Mucosa of gallbladder (tissue), 1 donor: ENCODE measurements at regions not wholly inside any gene's neighbourhood (a gene's known extent, or its start where the extent isn't known, plus 50 kb on each side); places are given as distances from the start of the nearest gene placed in this dataset.
"Not testable (repeated sequence)": the region's sequence is repeated elsewhere in the genome, so short reads cannot be mapped to it uniquely, and the experiment has no call there.

Experiments used
- DNase-seq: peaks from one replicate; pipeline ENCODE4 v3.0.0-alpha.2; 2020; ENCODE audit warnings: low spot score
- donor health status: DM: no; HTN: no; CAD: no.

DNA sequence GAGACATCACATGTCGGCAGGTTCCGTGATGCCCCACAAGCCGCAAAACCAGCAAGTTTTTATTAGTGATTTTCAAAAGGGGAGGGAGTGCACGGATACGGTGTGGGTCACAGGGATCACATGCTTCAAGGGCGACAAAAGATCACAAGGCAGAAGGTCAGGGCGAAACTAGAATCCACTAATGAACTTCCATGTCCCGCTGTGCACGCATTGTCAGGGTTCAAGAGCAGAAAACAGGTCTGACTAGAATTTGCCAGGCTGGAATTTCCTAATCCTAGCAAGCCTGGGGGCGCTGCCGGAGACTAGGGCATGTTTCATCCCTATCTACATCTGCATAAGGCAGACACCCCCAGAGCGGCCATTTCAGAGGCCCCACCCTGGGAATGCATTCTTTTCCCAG is 225.2 kb downstream of the NPHP4 start:
- not testable (repeated sequence) for DNase-seq

DNA sequence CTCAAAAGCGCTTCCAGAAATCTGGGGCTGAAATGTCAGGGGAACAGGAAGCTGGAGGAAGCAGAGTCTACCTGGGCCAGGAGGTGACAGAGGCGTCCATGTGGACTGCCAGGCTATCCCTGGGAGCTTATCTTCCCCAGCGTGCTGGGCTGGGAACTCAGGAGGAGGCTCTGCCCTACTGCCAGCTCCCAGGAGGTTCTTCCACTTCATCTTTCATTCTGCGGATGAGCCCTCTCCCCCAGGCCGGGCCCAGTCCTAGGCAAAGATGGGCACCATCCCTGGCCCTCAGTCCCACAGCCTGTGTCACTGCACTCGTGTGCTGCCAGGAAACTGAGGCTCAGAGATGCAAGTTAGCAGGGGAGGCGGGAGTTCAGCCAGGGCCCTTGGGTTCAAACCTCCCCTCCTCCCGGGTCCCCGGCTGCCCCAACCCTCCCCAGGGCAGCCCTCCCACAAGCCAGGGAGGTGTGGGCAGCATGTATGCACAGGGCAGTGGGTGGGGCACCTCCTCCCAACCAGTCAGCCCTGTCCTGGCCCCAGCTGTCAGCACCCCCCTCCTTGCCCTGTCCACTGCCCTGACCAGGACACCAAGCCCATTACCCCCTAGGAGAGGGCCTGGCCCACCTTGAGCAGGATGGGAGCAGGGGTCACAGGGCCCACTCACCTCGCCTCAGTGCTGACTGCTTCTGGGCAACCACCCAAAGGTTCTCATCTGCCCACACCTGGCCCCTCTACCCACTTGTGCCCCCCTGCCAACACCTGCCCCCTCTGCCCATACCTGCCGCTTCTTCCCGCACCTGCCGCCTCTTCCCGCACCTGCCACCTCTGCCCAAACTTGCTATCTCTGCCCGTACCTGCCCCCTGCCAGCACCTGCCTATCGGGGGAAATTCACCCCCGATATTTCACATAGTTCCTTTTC is 226.0 kb downstream of the NPHP4 start:
- DNase-seq, result no peak

DNA sequence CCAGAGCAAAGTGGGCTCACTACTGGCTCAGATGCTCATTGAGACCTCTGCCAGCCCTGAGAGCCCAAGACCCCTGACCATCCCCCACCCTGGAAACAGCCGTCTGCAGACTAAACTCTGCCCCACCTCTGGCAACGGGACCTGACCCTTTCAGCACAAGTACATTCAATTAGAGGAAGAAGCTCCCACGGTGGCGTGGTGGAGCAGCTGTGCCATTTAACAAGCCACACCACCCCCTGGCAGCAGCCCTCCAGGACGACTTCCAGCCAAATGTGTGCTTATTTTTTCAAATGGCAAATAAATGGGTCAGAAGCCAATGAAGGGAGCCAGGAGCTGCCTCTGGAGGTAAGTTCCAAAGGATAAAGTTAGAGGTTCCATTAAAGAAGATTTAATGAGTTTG is 226.7 kb downstream of the NPHP4 start:
- no peak for DNase-seq

DNA sequence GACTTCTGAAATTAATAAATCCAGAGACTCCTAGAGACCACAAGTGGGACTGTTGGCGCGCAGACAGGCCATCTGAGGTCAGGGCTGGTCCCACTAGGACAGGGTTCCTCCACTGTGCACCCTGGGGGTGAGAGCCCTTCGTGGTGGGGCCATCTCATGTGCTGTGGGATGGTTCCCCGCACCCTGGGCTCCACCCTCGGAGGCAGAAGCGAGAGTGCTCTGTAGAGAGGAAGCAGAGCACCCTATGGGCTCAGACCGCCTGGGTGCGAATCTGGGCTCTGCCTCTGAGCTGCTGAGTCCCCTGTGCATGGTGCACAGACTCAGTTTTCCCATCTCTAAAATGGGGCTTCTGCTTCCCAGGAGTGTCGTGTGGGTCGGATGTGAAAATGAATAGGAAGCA is 227.3 kb downstream of the NPHP4 start:
- no peak for DNase-seq

DNA sequence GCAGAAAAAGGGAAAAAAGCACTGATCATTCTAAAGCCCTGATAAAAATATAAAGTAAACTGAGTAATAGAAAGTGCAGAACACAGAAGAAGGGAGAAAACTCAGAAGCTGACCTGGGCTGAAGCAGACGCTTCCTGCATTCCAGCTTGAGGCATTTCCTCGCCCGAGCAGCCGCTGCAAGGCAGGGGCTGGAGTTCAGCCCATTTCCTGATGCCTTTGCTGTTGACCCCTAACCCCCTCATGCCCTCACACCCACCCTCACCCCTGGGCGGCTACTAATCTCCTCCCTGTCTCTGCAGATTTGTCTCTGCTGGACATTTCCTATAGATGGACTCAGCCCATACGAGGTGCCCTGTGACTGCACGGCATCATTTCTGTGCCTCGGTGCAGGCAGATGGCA is 227.8 kb downstream of the NPHP4 start:
- no peak for DNase-seq

DNA sequence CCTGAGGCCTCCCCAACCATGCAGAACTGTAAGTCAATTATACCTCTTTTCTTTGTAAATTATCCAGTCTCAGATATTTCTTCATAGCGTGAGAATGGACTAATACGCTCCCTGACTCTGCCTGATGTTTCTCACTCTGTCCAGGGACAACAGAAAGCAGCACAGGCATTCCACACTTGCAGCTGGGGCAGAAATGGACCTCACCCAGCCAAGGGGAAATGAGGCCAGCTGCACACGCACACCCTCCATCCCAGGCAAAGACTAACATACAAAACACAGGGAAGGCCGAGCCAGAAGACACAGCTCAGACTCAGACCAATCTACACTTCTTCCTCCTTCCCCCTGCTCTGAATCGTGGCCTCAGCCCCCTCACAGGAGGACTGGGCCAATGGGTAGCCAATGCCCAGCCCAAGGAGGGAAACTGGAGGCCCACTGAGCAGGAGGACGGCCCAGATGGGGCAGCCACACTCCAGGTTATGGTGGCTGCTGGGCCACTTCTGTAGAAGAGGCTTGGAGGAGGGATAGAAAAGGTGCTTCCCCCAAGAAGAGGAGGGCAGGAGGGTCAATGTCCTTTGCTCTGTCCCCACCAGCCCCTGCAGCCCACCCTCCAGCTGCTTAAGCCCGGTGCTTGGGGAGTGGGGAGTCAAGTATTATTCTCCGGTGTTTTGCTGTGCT is 228.4 kb downstream of the NPHP4 start:
- DNase-seq, result no peak

DNA sequence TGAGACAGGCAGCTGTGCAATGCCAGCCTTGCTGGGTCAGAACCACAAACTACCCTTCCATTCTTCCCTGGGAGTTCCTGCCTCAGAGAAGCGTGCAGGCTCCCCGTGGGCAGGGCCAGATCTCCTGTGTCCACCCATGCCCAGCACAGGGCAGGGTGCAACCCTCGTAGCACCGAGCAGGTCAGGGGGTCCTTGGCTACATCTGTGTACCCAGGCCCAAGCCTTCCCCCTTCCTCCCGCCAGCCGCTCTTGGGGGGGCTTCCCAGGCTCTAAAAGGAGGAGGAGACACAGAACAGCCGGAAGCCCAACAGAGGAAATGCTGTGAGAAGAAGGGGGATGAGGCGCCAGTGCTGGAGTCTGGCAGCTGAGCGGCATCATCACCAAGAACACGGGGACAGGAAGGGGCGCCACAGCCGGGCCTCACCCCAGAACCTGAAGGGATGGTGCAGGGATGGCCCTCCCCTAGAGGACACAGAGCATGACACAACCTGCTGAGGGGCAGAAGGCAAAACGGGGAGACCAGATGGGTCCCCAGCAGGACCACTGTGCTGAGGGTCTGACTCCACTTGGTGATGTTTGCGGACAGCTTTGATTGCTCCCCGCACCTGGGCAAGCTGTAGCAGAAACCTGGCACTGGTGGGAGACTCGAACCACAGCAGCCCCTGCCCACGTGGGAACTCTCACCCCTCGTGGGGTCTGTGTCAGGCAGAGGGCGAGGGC is 233.2 kb downstream of the NPHP4 start:
- no peak for DNase-seq

DNA sequence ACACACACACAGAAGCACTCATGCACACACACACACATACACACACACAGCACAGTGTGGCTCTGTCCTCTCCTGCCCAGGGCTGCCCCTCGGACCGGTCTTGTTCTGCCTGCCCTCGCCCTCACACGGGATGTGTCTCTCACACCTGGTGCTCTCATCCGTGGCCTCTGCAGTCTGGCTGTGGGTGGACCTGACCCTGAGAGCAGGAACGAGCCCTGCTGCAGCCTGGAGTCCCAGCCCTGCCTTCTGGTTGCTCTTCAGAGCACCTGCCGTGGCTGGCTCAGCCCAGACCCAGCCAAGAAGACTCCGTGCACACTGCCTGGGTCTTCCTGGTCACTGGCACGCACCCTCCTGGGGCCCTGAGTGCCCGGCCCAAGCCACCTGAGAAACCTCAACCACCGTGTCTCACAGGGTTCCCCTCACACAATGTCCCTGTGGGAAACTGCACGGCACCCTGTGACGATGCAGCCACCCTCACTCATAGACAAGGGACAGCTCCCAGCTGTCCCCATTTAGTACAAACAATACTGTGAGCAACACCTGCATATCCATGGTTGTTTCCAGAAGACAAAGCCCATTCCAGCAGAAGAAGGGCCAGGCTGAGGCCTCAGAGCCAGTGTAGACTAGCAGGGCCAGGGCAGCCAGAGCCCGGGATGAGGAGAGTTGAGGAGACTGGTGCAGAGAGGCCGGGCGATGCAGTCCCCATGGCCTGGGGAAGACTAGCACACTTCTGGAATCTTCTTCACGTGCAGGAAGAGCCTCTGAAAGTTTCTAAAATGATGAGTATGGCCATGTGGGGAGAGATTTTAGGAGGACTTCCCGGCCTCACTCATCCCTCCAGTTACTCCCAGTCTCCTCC is 234.0 kb downstream of the NPHP4 start:
- DNase-seq, result no peak

DNA sequence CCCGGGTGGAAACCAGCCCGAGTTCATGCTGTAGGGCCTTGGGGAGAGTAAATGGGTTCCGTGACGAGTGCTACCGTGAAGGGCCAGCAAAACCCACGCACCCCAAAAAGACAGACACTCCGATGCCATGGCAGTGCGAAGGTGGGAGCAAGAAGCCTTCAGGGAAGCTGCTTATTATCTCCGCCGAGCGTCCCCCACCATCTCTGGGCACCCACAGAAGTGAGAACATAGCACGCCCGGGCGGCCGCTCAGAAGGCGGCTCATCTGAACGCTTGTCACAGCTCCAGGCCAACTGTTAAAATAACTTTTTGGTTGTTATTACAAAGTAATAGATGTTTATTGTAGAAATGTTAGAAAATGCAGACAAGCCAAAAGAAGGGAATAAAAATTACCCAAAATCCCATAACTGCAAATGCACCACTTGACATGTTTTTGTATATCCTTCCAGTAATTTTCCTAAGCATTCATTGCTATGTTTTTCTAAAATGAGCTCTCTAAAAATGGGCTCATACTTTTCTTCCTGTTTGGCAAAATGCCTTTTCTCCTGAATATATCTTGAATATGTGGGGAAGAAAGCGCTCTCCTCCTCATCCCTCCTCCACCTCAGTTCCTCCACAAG is 234.9 kb downstream of the NPHP4 start:
- DNase-seq, result no peak

DNA sequence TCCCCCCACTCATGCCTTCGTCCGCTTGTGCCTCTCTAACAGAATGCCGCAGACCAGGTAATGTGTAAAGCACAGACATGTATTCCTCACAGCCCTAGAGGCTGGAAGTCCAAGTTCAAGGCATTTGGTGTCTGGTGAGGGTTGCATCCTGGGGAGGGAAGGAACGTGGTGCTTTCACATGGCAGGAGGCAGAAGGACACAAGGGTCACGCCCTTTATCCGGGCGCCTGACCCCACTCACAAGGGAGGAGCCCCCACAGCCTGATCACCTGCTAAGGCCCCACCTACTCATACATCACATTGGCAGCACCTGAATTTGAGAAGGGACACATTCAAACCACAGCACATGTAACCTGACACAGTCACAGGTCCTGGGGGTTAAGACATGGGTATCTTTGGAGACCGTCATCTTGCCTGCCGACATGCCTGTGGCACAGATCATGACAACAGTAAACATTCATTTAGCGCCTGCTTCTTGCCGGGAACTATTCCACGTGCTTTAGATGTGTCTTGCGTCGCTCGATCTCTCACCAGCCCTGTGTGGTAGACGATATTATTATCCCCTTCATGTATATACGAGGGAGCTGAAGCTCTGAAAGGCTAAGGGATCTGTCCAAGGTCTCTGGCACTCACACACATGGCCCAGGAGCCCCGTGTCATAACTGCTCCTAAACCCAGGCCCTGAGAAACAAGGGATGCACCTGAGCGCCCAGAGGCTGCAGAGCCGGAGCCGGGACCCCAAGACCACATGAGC is 235.6 kb downstream of the NPHP4 start:
- DNase-seq, result no peak

DNA sequence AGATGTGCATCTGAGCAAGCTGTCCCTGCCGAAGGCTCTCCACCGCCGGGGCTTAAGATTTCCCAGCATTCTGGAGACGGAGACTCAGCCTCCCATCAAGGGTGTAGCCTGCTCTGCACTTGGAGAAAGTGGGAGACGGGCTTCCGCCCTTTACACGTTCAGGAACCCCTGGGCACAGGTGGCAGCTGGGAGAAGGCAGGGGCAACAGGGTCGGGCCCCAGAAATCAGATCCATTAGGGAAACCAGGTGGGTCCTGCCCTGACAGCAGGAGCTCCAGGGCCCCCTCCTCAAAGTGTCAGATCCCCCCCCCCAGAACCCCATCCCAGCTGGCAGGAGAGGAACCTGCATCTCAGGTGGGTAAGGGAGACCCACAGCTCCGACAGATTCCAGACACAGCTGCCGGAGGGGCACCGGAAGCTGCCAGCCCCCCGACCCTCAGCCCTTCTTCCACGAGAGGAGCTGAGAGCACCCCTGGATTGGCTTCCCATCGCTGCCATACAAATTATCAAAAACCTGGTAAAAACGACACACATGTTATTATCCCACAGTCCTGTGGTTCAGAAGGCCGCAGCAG is 236.6 kb downstream of the NPHP4 start:
- DNase-seq, result no peak

DNA sequence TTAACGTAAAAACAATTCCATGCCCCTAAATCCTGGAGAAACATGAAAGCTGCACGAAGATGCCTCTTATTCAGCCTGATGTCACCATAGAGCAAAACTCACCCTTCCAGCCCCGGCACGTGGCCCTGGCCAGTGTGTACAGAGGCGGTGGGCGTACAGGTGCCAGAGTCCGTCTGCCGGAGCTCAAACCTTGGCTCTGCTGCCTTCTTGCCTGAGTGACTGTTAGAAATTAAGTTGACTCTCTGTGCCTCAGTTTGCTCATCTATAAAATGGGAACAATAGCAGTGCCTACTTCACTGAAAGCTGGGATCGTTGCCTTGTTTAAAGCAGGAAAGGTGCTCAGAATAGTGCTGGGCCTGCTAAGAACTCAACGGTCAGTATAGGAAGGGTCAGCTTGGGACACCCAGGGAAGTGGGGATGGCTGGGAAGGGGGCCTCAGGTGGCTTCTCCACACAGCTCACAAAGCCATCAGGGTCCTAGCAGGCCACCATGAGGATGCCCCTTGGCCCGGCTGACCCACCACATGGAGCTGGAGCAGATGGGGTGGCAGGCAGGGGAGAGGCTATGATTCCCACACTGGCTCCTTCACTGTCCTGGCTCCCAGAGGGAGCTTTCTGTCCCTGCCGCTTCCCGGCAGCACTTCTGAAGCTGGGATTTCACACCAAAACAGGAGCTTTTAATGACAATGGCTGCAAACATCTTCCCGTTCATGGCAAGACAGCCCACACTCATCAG is 237.2 kb downstream of the NPHP4 start:
- no peak for DNase-seq

DNA sequence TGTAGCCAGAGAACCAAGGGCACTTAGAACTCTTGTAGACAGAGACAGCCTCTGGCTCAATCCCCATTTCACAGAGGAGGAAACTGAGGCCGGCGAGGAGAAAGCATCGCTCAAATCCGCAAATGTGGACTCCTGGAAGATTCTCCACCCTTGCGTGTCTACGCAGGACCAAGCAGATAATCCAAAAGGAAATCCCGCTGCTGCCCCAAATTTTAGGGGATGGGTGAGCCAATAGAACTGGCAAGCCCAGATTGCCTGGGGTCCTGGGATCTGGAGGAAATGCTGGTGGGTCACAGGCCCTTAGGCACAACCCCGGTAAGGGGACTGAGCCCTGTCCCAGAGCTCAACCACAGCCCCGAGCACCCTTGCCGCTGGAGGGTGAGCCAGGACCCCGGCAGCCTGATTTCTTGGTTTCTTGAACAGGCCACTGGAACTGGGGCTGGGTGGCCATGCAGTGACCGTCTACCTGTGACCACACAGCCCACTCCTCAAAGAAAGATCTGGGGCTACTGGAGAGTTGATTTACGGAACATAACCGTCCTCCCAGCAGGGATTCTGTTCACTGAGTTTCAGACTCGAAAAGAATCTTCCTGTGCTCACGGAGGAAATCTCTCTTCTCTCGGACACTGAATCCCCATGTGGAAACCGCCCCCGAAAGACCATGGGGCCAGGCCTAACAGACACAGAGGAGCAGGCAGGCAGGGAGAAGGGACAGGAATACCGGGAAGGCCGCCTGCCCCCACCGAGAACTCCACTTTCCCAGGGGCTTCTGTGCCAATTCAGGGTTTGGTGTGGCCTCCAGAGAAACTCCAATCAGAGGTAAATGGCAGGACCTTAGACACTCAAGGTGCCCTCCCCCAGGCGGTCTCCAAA is 238.4 kb downstream of the NPHP4 start:
- no peak for DNase-seq

DNA sequence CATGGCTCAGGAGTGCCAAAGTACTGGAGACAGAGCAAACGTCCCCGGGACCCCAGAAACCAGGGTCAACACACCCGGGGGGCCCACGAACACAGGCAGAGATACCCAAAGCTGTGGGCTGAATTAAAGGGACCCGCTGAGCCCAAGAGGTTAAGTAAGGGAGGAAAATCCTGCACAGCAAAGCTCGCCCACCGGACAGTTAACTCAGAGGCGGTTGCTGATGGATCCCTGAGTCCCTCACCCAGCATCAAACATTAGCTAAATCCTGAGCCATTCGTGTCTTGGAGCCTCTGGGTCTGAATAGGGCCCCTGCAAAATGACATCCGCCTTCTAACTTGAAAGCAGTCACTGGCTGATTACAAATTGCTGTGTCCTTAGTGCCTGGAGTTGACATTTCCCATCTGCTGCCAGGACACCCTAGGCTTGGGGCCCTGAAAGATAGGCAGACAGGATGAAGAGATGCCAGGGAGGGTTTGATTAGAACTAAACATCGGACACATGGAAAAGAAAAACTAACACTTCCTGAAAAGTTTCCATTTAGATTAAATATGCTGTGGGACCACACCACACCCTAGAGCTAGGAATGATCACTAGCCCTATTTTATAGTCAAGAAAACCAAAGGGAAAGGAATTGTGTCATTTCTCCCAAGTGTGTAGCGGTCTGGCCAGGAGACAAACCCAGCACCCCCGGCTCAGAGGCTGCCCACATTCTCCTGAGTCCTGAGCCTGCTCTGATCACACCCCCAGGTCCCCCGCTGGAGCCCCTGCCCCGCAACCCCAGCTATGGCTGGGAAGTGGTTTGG is 239.3 kb downstream of the NPHP4 start:
- no peak for DNase-seq

DNA sequence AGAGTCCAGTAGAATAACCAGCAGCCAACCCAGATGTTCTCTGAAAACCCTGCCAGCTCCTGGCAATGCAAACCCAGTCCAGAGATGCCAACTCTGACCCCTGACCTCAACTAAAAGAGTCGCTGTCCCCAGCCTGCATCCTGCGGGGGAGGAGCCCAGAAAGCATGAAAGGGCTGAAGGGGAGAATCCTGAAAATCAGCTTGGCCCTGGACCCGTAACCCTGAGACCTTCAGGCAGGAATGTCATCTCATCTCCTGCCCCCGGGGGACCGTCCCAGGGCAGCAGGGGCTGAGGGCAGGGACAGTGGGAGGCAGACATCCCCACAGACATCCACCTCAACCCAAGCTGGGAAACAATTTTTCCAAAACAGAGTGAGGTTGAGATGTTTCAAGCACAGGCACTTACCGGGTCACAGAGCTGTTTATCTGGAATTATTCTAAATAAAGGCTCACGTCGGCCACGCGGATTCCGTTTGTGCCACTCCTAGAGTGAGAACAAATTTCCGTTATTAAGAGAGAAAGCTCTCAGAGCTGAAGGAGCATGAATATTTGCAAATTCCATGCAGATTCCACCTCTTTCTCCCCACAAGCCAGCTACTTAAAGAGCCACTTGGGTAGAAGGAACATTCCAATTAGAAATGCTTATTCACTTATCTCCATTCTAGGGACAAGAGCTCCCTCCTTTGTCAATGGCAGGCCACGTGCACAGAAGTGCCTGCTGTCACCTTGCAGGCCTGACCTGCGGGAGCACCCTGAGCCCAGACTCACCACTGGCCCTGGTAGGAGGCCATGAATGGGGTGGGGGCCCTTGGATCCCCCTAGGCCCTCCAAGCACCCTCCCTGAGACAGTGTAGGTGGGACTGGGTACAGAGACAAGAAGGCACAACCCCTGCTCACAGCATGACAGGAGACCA is 240.1 kb downstream of the NPHP4 start:
- DNase-seq, result no peak

DNA sequence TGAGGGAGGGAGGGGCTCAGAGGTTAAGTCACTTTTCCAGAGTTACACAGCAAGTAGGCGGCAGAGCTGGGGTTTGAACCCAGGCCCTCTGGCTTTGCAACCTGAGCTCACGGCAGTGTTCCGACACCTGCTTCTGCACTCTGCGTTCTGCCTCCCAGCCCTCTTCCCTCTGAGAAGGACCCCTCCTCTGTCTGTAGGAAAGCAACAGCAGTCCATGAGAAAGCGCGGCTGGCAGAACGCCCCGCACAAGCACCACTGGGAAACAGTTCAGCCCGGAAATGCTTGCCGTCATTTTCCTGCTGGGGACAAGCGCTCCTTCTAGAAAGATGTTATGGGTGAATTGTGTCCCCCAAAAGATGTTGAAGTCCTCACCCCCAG is 241.1 kb downstream of the NPHP4 start:
- no peak for DNase-seq
